GM12872 (cell line): ENCODE measurements at regions not wholly inside any gene's neighbourhood (a gene's known extent, or its start where the extent isn't known, plus 50 kb on each side); places are given as distances from the start of the nearest gene placed in this dataset.

Experiments
- CTCF ChIP-seq: IDR thresholded peaks from 3 replicates; pipeline ENCODE4 v1.5.1; 2011; ENCODE audit warnings: low read depth, mild to moderate bottlenecking, low read length, moderate library complexity; ENCODE audit not compliant: insufficient read depth

- TF ChIP-seq CTCF = no peak
Measured at GRCh38 chr10:21161647-21162046, 264.5 kb upstream of the NEBL start.

- no peak for TF ChIP-seq CTCF
Measured at GRCh38 chr10:21161090-21161625, 264.0 kb upstream of the NEBL start.

GRCh38 chr10:21160116-21160515 is 263.0 kb upstream of the NEBL start:
- no peak for TF ChIP-seq CTCF

- no peak for TF ChIP-seq CTCF
Measured at GRCh38 chr10:21159669-21160068, 262.6 kb upstream of the NEBL start.

GRCh38 chr10:21158301-21158700 is 261.2 kb upstream of the NEBL start:
- TF ChIP-seq CTCF = no peak

GRCh38 chr10:21157664-21158063 is 260.6 kb upstream of the NEBL start:
- no peak for TF ChIP-seq CTCF

GRCh38 chr10:21150166-21150565 is 253.1 kb upstream of the NEBL start:
- TF ChIP-seq CTCF = no peak

GRCh38 chr10:21146436-21146789 is 249.3 kb upstream of the NEBL start:
- no peak for TF ChIP-seq CTCF
